Ishikawa (cell line): ENCODE measurements at regions not wholly inside any gene's neighbourhood (a gene's known extent, or its start where the extent isn't known, plus 50 kb on each side); places are given as distances from the start of the nearest gene placed in this dataset.

Experiments
- CEBPB ChIP-seq: IDR thresholded peaks from 2 replicates; pipeline ENCODE4 v1.6.1; 2012
- CREB1 ChIP-seq: IDR thresholded peaks from 2 replicates; pipeline ENCODE4 v1.6.1; 2012; ENCODE audit warnings: low read depth
- EGR1 ChIP-seq: IDR thresholded peaks from 2 replicates; pipeline ENCODE4 v1.6.1; 2012
- EP300 ChIP-seq: IDR thresholded peaks from 2 replicates; pipeline ENCODE4 v1.6.1; 2012; ENCODE audit warnings: borderline replicate concordance
- MAX ChIP-seq: IDR thresholded peaks from 2 replicates; pipeline ENCODE4 v1.6.1; 2012
- NFIC ChIP-seq: IDR thresholded peaks from 2 replicates; pipeline ENCODE4 v1.6.1; 2012
- RAD21 ChIP-seq: IDR thresholded peaks from 2 replicates; pipeline ENCODE4 v1.6.1; 2012; ENCODE audit warnings: low read depth
- REST ChIP-seq: IDR thresholded peaks from 2 replicates; pipeline ENCODE4 v1.6.1; 2012; ENCODE audit warnings: low read depth, mild to moderate bottlenecking
- TAF1 ChIP-seq: IDR thresholded peaks from 2 replicates; pipeline ENCODE4 v1.6.1; 2012; ENCODE audit warnings: low read depth, mild to moderate bottlenecking
- TCF12 ChIP-seq: IDR thresholded peaks from 2 replicates; pipeline ENCODE4 v1.6.1; 2012; ENCODE audit warnings: low read depth
- TEAD4 ChIP-seq: IDR thresholded peaks from 2 replicates; pipeline ENCODE4 v1.6.1; 2012
- USF1 ChIP-seq: IDR thresholded peaks from 2 replicates; pipeline ENCODE4 v1.6.1; 2012
- YY1 ChIP-seq: IDR thresholded peaks from 2 replicates; pipeline ENCODE4 v1.6.1; 2012; ENCODE audit warnings: low read depth
- ZBTB7A ChIP-seq: IDR thresholded peaks from 2 replicates; pipeline ENCODE4 v1.6.1; 2012; ENCODE audit warnings: low read depth

- TF ChIP-seq TAF1 (no peak), CEBPB (no peak), REST (no peak), YY1 (no peak), EP300 (no peak), NFIC (no peak), RAD21 (no peak), ZBTB7A (no peak), CREB1 (no peak), MAX (no peak), USF1 (no peak), TEAD4 (no peak), TCF12 (no peak), EGR1 (no peak)
Observed at GRCh38 chr6:91075244-91075976, 488.5 kb upstream of the MAP3K7 start.
